DMS114 treated with DMSO at 0.1 percent for 48 hours (cell line): ENCODE measurements at regions not wholly inside any gene's neighbourhood (a gene's known extent, or its start where the extent isn't known, plus 50 kb on each side); places are given as distances from the start of the nearest gene placed in this dataset.
A peak's percentile ranks its signal among the peaks of the same experiment; 100 is the strongest.
"Not testable (repeated sequence)": the region's sequence is repeated elsewhere in the genome, so short reads cannot be mapped to it uniquely, and the experiment has no call there.

Source experiments
- DNase-seq: peaks from one replicate; lab custom pipeline; 2025; ENCODE audit not compliant: unreplicated experiment; lab: John Stamatoyannopoulos, UW

- no peak for DNase-seq
Measured at GRCh38 chr3:159674583-159674982, 314.1 kb upstream of the IL12A start.

- no peak for DNase-seq
Measured at GRCh38 chr3:159675285-159675684, 313.4 kb upstream of the IL12A start.

- no peak for DNase-seq
Measured at GRCh38 chr3:159679900-159680299, 308.7 kb upstream of the IL12A start.

- DNase-seq = not testable (repeated sequence)
Measured at GRCh38 chr3:159681717-159682116, 306.9 kb upstream of the IL12A start.

- no peak for DNase-seq
Measured at GRCh38 chr3:159685801-159686200, 302.8 kb upstream of the IL12A start.

GRCh38 chr3:159693226-159693625 is 295.4 kb upstream of the IL12A start:
- DNase-seq = no peak

GRCh38 chr3:159711560-159712333 is 276.9 kb upstream of the IL12A start:
- no peak for DNase-seq

GRCh38 chr3:159721324-159721723 is 267.3 kb upstream of the IL12A start:
- DNase-seq = no peak

GRCh38 chr3:159723295-159723694 is 265.3 kb upstream of the IL12A start:
- no peak for DNase-seq

GRCh38 chr3:159724627-159725026 is 264.0 kb upstream of the IL12A start:
- no peak for DNase-seq

GRCh38 chr3:159726231-159726964 is 262.2 kb upstream of the IL12A start:
- no peak for DNase-seq

- DNase-seq = no peak
Measured at GRCh38 chr3:159727506-159727905, 261.1 kb upstream of the IL12A start.

GRCh38 chr3:159731254-159731653 is 257.4 kb upstream of the IL12A start:
- no peak for DNase-seq

GRCh38 chr3:159732172-159733111 is 256.2 kb upstream of the IL12A start:
- DNase-seq = peak; percentile 59

GRCh38 chr3:159733194-159733860 is 255.3 kb upstream of the IL12A start:
- DNase-seq = peak; percentile 62

GRCh38 chr3:159734681-159735080 is 254.0 kb upstream of the IL12A start:
- DNase-seq = no peak

GRCh38 chr3:159739166-159739565 is 249.5 kb upstream of the IL12A start:
- DNase-seq = no peak

- DNase-seq = no peak
Measured at GRCh38 chr3:159739969-159740368, 248.7 kb upstream of the IL12A start.

GRCh38 chr3:159741281-159741680 is 247.4 kb upstream of the IL12A start:
- DNase-seq = no peak

- no peak for DNase-seq
Measured at GRCh38 chr3:159748425-159748824, 240.2 kb upstream of the IL12A start.

- DNase-seq = no peak
Measured at GRCh38 chr3:159749406-159749805, 239.2 kb upstream of the IL12A start.
